ENCODE measurements at regions not wholly inside any gene's neighbourhood (a gene's known extent, or its start where the extent isn't known, plus 50 kb on each side); places are given as distances from the start of the nearest gene placed in this dataset.

- no TSS peak for BruUV-seq (replicated peaks)
- H3K36me3 ChIP-seq (ENCODE audit: control insufficient read depth, insufficient read depth, low read length) = no peaks in the 10 kb centered on the region
- TF ChIP-seq REST (IDR thresholded peaks at IDR 0.05; ENCODE audit: insufficient read depth in 1 of 2, low read depth in 2 of 2, low read length in 1 of 2) (no peak), CTCF (IDR thresholded peaks at IDR 0.05) (no peak), TCF7L2 (IDR thresholded peaks at IDR 0.05; ENCODE audit: low read depth, low read length) (no peak), POLR2AphosphoS5 (IDR thresholded peaks at IDR 0.05; ENCODE audit: low read depth, low read length) (no peak), SIN3A (IDR thresholded peaks at IDR 0.05; ENCODE audit: borderline replicate concordance, insufficient read depth, low read depth, low read length) (no peak)
- intact Hi-C loops (cut with micrococcal nuclease; ENCODE audit: unreplicated experiment) = no loop called here
- no peaks in the 10 kb centered on the region for H3K9me3 ChIP-seq (ENCODE audit: control insufficient read depth, insufficient read depth, low read depth, low read length)
- in situ Hi-C loops (cut with HindIII; ENCODE audit: low pct_unique_long_range_greater_than_20kb, low sequenced_read_pairs) = no loop called here
- no peak overlapping the region for H3K27ac ChIP-seq (ENCODE audit: low read length)
- DNase-seq (ENCODE audit: low read depth, low spot score) = no peak
- H3K4me3 ChIP-seq (ENCODE audit: low read depth in 2 of 2, low read length in 2 of 2) = no peak overlapping the region
- ATAC-seq = no peak
- POLR2A ChIA-PET = no interaction called here
- CTCF ChIA-PET = no interaction called here
- H3K4me1 ChIP-seq (ENCODE audit: control insufficient read depth, insufficient read depth, low read length) = no peaks in the 10 kb centered on the region
- no peaks in the 10 kb centered on the region for H3K27me3 ChIP-seq (ENCODE audit: control insufficient read depth, insufficient read depth, low read length)
These were observed 165.0 kb upstream of the MTNR1B start for GRCh38 chr11:92804388-92804966.

- ChIA-PET CTCF (no interaction called here), POLR2A (interaction anchor here (0.6 kb wide), 1 partner anchor 622 kb away, joined by 3 read pairs; no protein-coding TSS in a partner anchor)
- in situ Hi-C loops (cut with HindIII; ENCODE audit: low pct_unique_long_range_greater_than_20kb, low sequenced_read_pairs) (no loop called here), intact Hi-C loops (cut with micrococcal nuclease; ENCODE audit: unreplicated experiment) (no loop called here)
- no peaks in the 10 kb centered on the region for H3K4me1 ChIP-seq (ENCODE audit: control insufficient read depth, insufficient read depth, low read length)
- H3K36me3 ChIP-seq (ENCODE audit: control insufficient read depth, insufficient read depth, low read length) = no peaks in the 10 kb centered on the region
- no peaks in the 10 kb centered on the region for H3K27me3 ChIP-seq (ENCODE audit: control insufficient read depth, insufficient read depth, low read length)
- no peak for DNase-seq (ENCODE audit: low read depth, low spot score)
- no peak overlapping the region for H3K27ac ChIP-seq (ENCODE audit: low read length)
- ATAC-seq = no peak
- no peak overlapping the region for H3K4me3 ChIP-seq (ENCODE audit: low read depth in 2 of 2, low read length in 2 of 2)
- TF ChIP-seq CTCF (IDR thresholded peaks at IDR 0.05) (no peak), SIN3A (IDR thresholded peaks at IDR 0.05; ENCODE audit: borderline replicate concordance, insufficient read depth, low read depth, low read length) (no peak), POLR2AphosphoS5 (IDR thresholded peaks at IDR 0.05; ENCODE audit: low read depth, low read length) (no peak), TCF7L2 (IDR thresholded peaks at IDR 0.05; ENCODE audit: low read depth, low read length) (no peak), REST (IDR thresholded peaks at IDR 0.05; ENCODE audit: insufficient read depth in 1 of 2, low read depth in 2 of 2, low read length in 1 of 2) (no peak)
- no TSS peak for BruUV-seq (replicated peaks)
- no peaks in the 10 kb centered on the region for H3K9me3 ChIP-seq (ENCODE audit: control insufficient read depth, insufficient read depth, low read depth, low read length)
These were observed 161.4 kb upstream of the MTNR1B start for GRCh38 chr11:92808022-92808421.

Measured in Panc1 (cell line).